ENCODE measurements at regions not wholly inside any gene's neighbourhood (a gene's known extent, or its start where the extent isn't known, plus 50 kb on each side); places are given as distances from the start of the nearest gene placed in this dataset.

- Histone ChIP-seq H3K36me3 (ENCODE audit: control insufficient read depth, insufficient read depth, low read length) (no peaks in the 10 kb centered on the region), H3K9me3 (ENCODE audit: control insufficient read depth, insufficient read depth, low read length) (no peaks in the 10 kb centered on the region), H3K27ac (ENCODE audit: insufficient read depth, low read length) (no peak overlapping the region), H2BK120ac (ENCODE audit: low read depth, low read length) (no peak overlapping the region), H4K5ac (ENCODE audit: low read depth, low read length) (no peak overlapping the region), H3K4me2 (ENCODE audit: low read depth, low read length) (no peak overlapping the region), H3K9me1 (ENCODE audit: insufficient read depth, low read length) (no peaks in the 10 kb centered on the region), H3K4me1 (ENCODE audit: control insufficient read depth, insufficient read depth, low read length) (no peaks in the 10 kb centered on the region), H2BK15ac (ENCODE audit: low read depth, low read length) (no peak overlapping the region), H3K18ac (ENCODE audit: low read depth, low read length) (no peak overlapping the region), H3K14ac (replicated peaks; ENCODE audit: low read depth, low read length) (no peak overlapping the region), H3K4ac (ENCODE audit: low read depth, low read length) (no peak overlapping the region), H4K20me1 (ENCODE audit: insufficient read depth, low read length) (no peaks in the 10 kb centered on the region), H3K23ac (ENCODE audit: low read depth, low read length) (no peak overlapping the region), H3K27me3 (ENCODE audit: control insufficient read depth, insufficient read depth, low read length) (no peaks in the 10 kb centered on the region), H3K79me1 (ENCODE audit: low read depth in 1 of 2, low read length in 2 of 2) (no peaks in the 10 kb centered on the region), H2AFZ (replicated peaks; ENCODE audit: low read length, poor library complexity) (no peak overlapping the region), H2BK20ac (ENCODE audit: low read depth, low read length) (no peak overlapping the region), H2AK5ac (ENCODE audit: low read depth, low read length) (no peak overlapping the region), H4K8ac (ENCODE audit: low read depth in 2 of 2, low read length in 2 of 2) (no peak overlapping the region), H3K56ac (ENCODE audit: extremely low read depth, insufficient read depth, low read length) (no peak overlapping the region), H2BK5ac (ENCODE audit: low read depth, low read length, poor library complexity, severe bottlenecking) (no peak overlapping the region), H3K9ac (ENCODE audit: low read depth, low read length) (no peak overlapping the region), H2AK9ac (replicated peaks; ENCODE audit: low read depth, low read length, poor library complexity) (no peak overlapping the region), H4K91ac (ENCODE audit: insufficient read depth, low read depth, low read length) (no peak overlapping the region), H3K4me3 (ENCODE audit: insufficient read depth, low read depth, low read length) (no peak overlapping the region)
- ATAC-seq (ENCODE audit: low read depth) = no peak
- dilution Hi-C loops (cut with HindIII; ENCODE audit: low sequenced_read_pairs, unreplicated experiment) = no loop called here
- in situ Hi-C loops (cut with MboI; ENCODE audit: low sequenced_read_pairs) = no loop called here
- WGBS, 2 experiments (ENCODE audit: extremely low coverage in 2 of 2, insufficient read length in 1 of 2) = no CpG with 5 or more reads among the region's 3 CpGs
- peak; percentile 9 for DNase-seq
- CTCF ChIA-PET = no interaction called here
- POLR2A ChIA-PET (ENCODE audit: unreplicated experiment) = no interaction called here
- intact Hi-C loops (cut with micrococcal nuclease) = no loop called here
- TF ChIP-seq CHD1 (IDR thresholded peaks at IDR 0.05; ENCODE audit: low read depth, low read length) (no peak), USF2 (IDR thresholded peaks at IDR 0.05; ENCODE audit: low read depth, low read length) (no peak), ELK1 (IDR thresholded peaks at IDR 0.05; ENCODE audit: borderline replicate concordance, low read depth, low read length) (no peak)
- no TSS peak for BruUV-seq (replicated peaks)
Measured at GRCh38 chr1:74853756-74854155, 120.8 kb downstream of the TYW3 start.
